LNCAP (cell line): ENCODE measurements at regions not wholly inside any gene's neighbourhood (a gene's known extent, or its start where the extent isn't known, plus 50 kb on each side); places are given as distances from the start of the nearest gene placed in this dataset.

Experiments used
- TF ChIP-seq, protein P1 (sequence below): fragments of 450-650 bp; IDR thresholded peaks from 2 replicates; pipeline ENCODE4 v1.5.1; 2017; ENCODE audit warnings: mild to moderate bottlenecking

GRCh38 chr1:29757866-29758780 is 521.8 kb downstream of the PTPRU start:
- TF ChIP-seq, protein P1, sequence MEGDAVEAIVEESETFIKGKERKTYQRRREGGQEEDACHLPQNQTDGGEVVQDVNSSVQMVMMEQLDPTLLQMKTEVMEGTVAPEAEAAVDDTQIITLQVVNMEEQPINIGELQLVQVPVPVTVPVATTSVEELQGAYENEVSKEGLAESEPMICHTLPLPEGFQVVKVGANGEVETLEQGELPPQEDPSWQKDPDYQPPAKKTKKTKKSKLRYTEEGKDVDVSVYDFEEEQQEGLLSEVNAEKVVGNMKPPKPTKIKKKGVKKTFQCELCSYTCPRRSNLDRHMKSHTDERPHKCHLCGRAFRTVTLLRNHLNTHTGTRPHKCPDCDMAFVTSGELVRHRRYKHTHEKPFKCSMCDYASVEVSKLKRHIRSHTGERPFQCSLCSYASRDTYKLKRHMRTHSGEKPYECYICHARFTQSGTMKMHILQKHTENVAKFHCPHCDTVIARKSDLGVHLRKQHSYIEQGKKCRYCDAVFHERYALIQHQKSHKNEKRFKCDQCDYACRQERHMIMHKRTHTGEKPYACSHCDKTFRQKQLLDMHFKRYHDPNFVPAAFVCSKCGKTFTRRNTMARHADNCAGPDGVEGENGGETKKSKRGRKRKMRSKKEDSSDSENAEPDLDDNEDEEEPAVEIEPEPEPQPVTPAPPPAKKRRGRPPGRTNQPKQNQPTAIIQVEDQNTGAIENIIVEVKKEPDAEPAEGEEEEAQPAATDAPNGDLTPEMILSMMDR, result no peak

- TF ChIP-seq, protein P1, result no peak
These were observed 520.8 kb downstream of the PTPRU start for GRCh38 chr1:29756901-29757725.

DNA sequence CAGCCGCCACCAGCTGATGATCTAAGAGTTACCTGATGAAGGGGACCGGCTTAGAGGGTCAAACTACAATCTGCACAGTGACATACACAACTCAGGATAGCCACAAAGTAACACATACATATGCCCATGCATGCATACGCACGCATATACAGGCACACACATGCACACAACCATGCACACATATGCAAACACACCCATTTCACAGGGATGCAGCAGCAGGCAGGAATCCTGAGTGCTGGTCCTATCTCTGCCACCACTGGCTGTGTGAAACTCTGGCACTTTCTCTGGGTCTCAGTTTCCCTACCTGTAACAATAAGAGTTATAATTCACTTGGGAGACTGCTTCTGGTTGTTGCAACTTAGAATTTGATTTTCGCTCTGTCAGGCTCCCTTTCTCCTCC is 520.2 kb downstream of the PTPRU start:
- TF ChIP-seq, protein P1, result no peak

DNA sequence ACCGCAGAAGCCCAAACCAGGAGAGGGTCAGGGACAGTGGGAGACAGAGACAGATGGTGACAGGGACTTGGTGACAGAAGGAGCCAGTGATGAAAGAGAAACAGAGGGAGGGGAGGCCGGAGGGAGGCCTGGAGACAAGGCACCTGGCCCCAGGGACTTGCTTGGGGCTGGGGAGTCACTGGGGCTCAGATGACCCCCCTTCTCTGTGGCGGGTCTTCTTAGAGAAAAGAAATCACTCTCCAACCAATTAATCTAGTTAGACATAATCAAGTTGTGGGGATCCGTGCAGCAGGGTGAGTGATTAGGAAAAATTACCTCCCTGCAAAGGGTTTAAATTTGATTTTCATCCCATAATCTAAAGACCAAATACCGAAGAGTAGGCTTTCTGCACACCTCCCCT is 519.8 kb downstream of the PTPRU start:
- TF ChIP-seq, protein P1, result no peak

- TF ChIP-seq, protein P1, result no peak
These were observed 518.5 kb downstream of the PTPRU start for GRCh38 chr1:29754573-29755375.

GRCh38 chr1:29753771-29754572 is 517.6 kb downstream of the PTPRU start:
- TF ChIP-seq, protein P1, result no peak
